ENCODE measurements at regions not wholly inside any gene's neighbourhood (a gene's known extent, or its start where the extent isn't known, plus 50 kb on each side); places are given as distances from the start of the nearest gene placed in this dataset.

DNA sequence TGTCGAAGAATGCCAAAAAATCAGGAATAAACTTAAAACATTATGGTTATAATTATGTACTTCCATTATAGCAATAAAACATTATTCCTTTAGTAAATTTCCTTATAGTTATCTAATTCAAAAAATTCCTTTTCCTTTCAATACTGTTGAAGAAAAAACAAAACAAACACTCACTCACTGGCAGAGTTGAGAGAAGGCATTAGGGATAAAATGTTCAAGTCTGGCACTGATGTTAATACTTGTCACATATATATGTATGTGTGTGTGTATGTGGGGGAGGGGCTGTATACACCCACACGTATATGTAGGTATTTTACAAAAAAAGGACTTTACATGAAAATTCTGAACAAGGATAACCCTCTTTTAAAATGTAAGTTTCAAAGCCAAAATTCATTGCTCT, 150.2 kb upstream of the MEOX2 start:
- Histone ChIP-seq H3K27me3 (ENCODE audit: control insufficient read depth, insufficient read depth, low read length) (no peaks in the 10 kb centered on the region), H3K4me3 (ENCODE audit: low read depth, low read length) (no peak overlapping the region), H3K9me3 (ENCODE audit: control insufficient read depth, insufficient read depth, low read length) (no peaks in the 10 kb centered on the region), H3K27ac (ENCODE audit: low read depth, low read length) (no peak overlapping the region)
- TF ChIP-seq, protein P1, sequence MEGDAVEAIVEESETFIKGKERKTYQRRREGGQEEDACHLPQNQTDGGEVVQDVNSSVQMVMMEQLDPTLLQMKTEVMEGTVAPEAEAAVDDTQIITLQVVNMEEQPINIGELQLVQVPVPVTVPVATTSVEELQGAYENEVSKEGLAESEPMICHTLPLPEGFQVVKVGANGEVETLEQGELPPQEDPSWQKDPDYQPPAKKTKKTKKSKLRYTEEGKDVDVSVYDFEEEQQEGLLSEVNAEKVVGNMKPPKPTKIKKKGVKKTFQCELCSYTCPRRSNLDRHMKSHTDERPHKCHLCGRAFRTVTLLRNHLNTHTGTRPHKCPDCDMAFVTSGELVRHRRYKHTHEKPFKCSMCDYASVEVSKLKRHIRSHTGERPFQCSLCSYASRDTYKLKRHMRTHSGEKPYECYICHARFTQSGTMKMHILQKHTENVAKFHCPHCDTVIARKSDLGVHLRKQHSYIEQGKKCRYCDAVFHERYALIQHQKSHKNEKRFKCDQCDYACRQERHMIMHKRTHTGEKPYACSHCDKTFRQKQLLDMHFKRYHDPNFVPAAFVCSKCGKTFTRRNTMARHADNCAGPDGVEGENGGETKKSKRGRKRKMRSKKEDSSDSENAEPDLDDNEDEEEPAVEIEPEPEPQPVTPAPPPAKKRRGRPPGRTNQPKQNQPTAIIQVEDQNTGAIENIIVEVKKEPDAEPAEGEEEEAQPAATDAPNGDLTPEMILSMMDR (IDR thresholded peaks at IDR 0.05; ENCODE audit: low read depth, low read length) = no peak
- ChIA-PET POLR2A (no interaction called here), CTCF (interaction anchor here (0.7 kb wide), 2 partner anchors 60 to 339 kb away, joined by 6 to 7 read pairs; no protein-coding TSS in a partner anchor)
- no peak for DNase-seq (ENCODE audit: low read depth, low spot score)

DNA sequence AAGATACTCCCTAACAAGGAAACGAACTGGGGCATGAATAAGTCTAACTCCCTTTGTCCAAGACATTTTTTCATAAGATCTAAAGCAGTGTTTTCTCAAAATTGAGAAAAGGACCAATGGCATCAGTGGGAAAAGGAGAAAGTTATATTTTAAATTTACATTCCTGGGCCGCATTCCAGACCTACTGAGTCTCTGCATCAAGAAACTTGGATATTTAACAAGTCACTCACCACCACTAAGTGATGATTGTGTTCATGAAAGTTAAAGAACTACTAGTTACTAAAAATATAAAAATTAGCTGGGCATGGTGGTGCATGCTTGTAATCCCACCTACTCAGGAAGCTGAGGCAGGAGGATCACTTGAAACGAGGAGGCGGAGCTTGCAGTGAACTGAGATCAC, 149.6 kb upstream of the MEOX2 start:
- CTCF ChIA-PET = interaction anchor here (0.7 kb wide), 1 partner anchor 338 kb away, joined by 6 read pairs; no protein-coding TSS in a partner anchor
- no peak for DNase-seq (ENCODE audit: low read depth, low spot score)
- POLR2A ChIA-PET = no interaction called here

DNA sequence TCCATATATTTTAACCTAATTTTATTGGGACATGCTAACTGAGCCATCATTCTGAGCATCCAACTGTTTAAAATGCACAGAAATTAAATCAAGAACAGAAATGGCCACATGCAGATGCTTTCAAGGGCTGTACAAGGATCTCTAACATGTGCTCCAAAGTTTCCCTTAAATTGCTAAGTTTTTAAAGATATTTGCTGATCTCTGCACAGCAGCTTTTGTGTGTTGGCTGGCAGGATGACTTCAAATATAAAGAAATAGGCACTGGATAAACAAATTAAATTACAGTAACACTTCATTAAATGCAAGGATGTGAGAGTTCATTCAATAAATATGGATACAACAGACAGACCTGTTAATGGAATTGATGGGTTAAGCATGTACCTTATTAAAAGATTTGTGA, 148.0 kb upstream of the MEOX2 start:
- Histone ChIP-seq H3K9me3 (ENCODE audit: control insufficient read depth, insufficient read depth, low read length) (no peaks in the 10 kb centered on the region), H3K4me3 (ENCODE audit: low read depth, low read length) (no peak overlapping the region), H3K27ac (ENCODE audit: low read depth, low read length) (no peak overlapping the region), H3K27me3 (ENCODE audit: control insufficient read depth, insufficient read depth, low read length) (no peaks in the 10 kb centered on the region)
- TF ChIP-seq, protein P1 (IDR thresholded peaks at IDR 0.05; ENCODE audit: low read depth, low read length) = no peak
- ChIA-PET CTCF (no interaction called here), POLR2A (no interaction called here)
- no peak for DNase-seq (ENCODE audit: low read depth, low spot score)

More for the DNA sequence above, 149.6 kb upstream of the MEOX2 start:
- Histone ChIP-seq H3K27ac (ENCODE audit: low read depth, low read length) (no peak overlapping the region), H3K27me3 (ENCODE audit: control insufficient read depth, insufficient read depth, low read length) (no peaks in the 10 kb centered on the region), H3K9me3 (ENCODE audit: control insufficient read depth, insufficient read depth, low read length) (no peaks in the 10 kb centered on the region), H3K4me3 (ENCODE audit: low read depth, low read length) (no peak overlapping the region)
- TF ChIP-seq, protein P1 (IDR thresholded peaks at IDR 0.05; ENCODE audit: low read depth, low read length) = no peak

DNA sequence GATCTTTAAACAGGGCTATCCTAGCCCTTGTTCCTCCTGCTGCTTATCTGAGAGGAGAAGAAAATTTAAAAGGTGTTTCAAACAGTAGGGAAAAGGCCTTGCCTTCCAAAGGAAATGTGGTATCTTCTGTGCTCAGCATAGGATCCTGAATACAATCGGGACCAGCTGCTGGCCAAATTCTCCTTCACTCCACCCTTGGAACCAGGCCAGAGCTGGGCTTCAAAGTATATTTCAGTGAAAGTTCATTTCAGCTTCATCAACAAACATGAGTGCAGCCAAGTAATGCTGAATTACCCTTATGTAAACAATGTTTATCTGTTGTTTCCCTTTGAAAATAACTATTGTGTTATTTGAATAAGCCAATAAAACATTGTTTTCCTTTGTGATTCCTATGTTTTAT, 146.5 kb upstream of the MEOX2 start:
- CTCF ChIA-PET = interaction anchor here (0.6 kb wide), 1 partner anchor 731 kb away, joined by 3 read pairs; no protein-coding TSS in a partner anchor
- no peak overlapping the region for H3K27ac ChIP-seq (ENCODE audit: low read depth, low read length)
- no peak overlapping the region for H3K4me3 ChIP-seq (ENCODE audit: low read depth, low read length)
- TF ChIP-seq, protein P1 (IDR thresholded peaks at IDR 0.05; ENCODE audit: low read depth, low read length) = no peak
- no peaks in the 10 kb centered on the region for H3K9me3 ChIP-seq (ENCODE audit: control insufficient read depth, insufficient read depth, low read length)
- no peak for DNase-seq (ENCODE audit: low read depth, low spot score)
- no peaks in the 10 kb centered on the region for H3K27me3 ChIP-seq (ENCODE audit: control insufficient read depth, insufficient read depth, low read length)
- POLR2A ChIA-PET = no interaction called here

DNA sequence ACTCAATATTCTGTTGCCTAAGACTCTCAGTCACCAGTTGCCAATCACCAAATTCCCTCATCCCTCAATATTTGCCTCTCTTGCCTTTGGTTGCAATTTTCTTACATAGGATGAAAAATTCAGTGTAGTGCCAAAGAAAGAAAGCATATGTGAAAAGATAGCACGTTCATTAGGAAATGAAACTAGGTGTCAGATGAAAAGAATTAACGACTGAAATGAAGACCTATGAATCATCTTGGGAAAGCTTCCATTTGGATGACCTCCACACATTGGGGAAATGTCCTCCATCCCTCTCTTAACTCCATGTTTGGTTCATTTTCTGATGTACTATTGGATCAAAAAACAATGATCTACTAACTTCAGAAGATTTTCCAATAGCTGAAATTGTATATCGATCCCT, 145.1 kb upstream of the MEOX2 start:
- POLR2A ChIA-PET = no interaction called here
- TF ChIP-seq, protein P1 (IDR thresholded peaks at IDR 0.05; ENCODE audit: low read depth, low read length) = no peak
- H3K4me3 ChIP-seq (ENCODE audit: low read depth, low read length) = no peak overlapping the region
- no peaks in the 10 kb centered on the region for H3K9me3 ChIP-seq (ENCODE audit: control insufficient read depth, insufficient read depth, low read length)
- DNase-seq (ENCODE audit: low read depth, low spot score) = no peak
- CTCF ChIA-PET = no interaction called here
- H3K27me3 ChIP-seq (ENCODE audit: control insufficient read depth, insufficient read depth, low read length) = no peaks in the 10 kb centered on the region
- no peak overlapping the region for H3K27ac ChIP-seq (ENCODE audit: low read depth, low read length)

All from AG04450 (cell line).